ENCODE measurements at regions not wholly inside any gene's neighbourhood (a gene's known extent, or its start where the extent isn't known, plus 50 kb on each side); places are given as distances from the start of the nearest gene placed in this dataset.
A peak's percentile ranks its signal among the peaks of the same experiment; 100 is the strongest.

- no peaks in the 10 kb centered on the region for H3K36me3 Mint-ChIP-seq (ENCODE audit: low read depth, unreplicated experiment)
- H3K27ac Mint-ChIP-seq (ENCODE audit: unreplicated experiment) = no peak overlapping the region
- no peak for DNase-seq (ENCODE audit: low read depth)
Measured at GRCh38 chr7:116337800-116338199, 127.5 kb downstream of the TES start.

GRCh38 chr7:116339564-116339963 is 129.2 kb downstream of the TES start:
- FAIRE-seq = no peak

More at GRCh38 chr7:116337800-116338199, 127.5 kb downstream of the TES start:
- Histone ChIP-seq H3K4me2 (ENCODE audit: low read length) (no peak overlapping the region), H4K20me1 (ENCODE audit: insufficient read depth, low read length) (no peaks in the 10 kb centered on the region), H3K27me3 (ENCODE audit: insufficient read depth, low read length) (no peaks in the 10 kb centered on the region), H3K27ac (ENCODE audit: low read depth, low read length) (no peak overlapping the region), H3K4me1 (ENCODE audit: insufficient read depth, low read length) (peaks cover 7% of the 10 kb centered on the region), H3K9me3 (ENCODE audit: insufficient read depth, low read depth, low read length) (no peaks in the 10 kb centered on the region), H3K79me2 (ENCODE audit: insufficient read depth, low read length) (no peaks in the 10 kb centered on the region), H3K9ac (ENCODE audit: low read length) (no peak overlapping the region), H3K36me3 (ENCODE audit: insufficient read depth, low read length) (no peaks in the 10 kb centered on the region), H2AFZ (ENCODE audit: low read depth, low read length) (no peak overlapping the region), H3K4me3 (ENCODE audit: insufficient read depth, low read depth, low read length) (no peak overlapping the region)
- Mint-ChIP-seq H3K27me3 (ENCODE audit: low read depth, unreplicated experiment) (no peaks in the 10 kb centered on the region), H3K4me1 (ENCODE audit: low read depth, unreplicated experiment) (peaks cover 4% of the 10 kb centered on the region), H3K4me3 (ENCODE audit: unreplicated experiment) (no peak overlapping the region), H3K9me3 (ENCODE audit: unreplicated experiment) (no peaks in the 10 kb centered on the region)
- TF ChIP-seq EZH2 (IDR thresholded peaks at IDR 0.05; ENCODE audit: insufficient read depth, low read length) = no peak
- TF ChIP-seq CTCF (IDR thresholded peaks at IDR 0.05; ENCODE audit: insufficient read depth, low read depth, low read length) = no peak
- FAIRE-seq = peak; percentile 9

More at GRCh38 chr7:116339564-116339963, 129.2 kb downstream of the TES start:
- Histone ChIP-seq H3K79me2 (ENCODE audit: insufficient read depth, low read length) (no peaks in the 10 kb centered on the region), H3K4me2 (ENCODE audit: low read length) (no peak overlapping the region), H4K20me1 (ENCODE audit: insufficient read depth, low read length) (no peaks in the 10 kb centered on the region), H3K27ac (ENCODE audit: low read depth, low read length) (no peak overlapping the region), H2AFZ (ENCODE audit: low read depth, low read length) (no peak overlapping the region), H3K27me3 (ENCODE audit: insufficient read depth, low read length) (no peaks in the 10 kb centered on the region), H3K9me3 (ENCODE audit: insufficient read depth, low read depth, low read length) (no peaks in the 10 kb centered on the region), H3K4me1 (ENCODE audit: insufficient read depth, low read length) (peaks cover 7% of the 10 kb centered on the region), H3K4me3 (ENCODE audit: insufficient read depth, low read depth, low read length) (no peak overlapping the region), H3K36me3 (ENCODE audit: insufficient read depth, low read length) (no peaks in the 10 kb centered on the region), H3K9ac (ENCODE audit: low read length) (no peak overlapping the region)
- peak overlapping the region; percentile 34 for H3K27ac Mint-ChIP-seq (ENCODE audit: unreplicated experiment)
- H3K4me3 Mint-ChIP-seq (ENCODE audit: unreplicated experiment) = no peak overlapping the region
- no peak for DNase-seq (ENCODE audit: low read depth)
- TF ChIP-seq EZH2 (IDR thresholded peaks at IDR 0.05; ENCODE audit: insufficient read depth, low read length) (no peak), CTCF (IDR thresholded peaks at IDR 0.05; ENCODE audit: insufficient read depth, low read depth, low read length) (no peak)
- no peaks in the 10 kb centered on the region for H3K27me3 Mint-ChIP-seq (ENCODE audit: low read depth, unreplicated experiment)
- H3K4me1 Mint-ChIP-seq (ENCODE audit: low read depth, unreplicated experiment) = peaks cover 4% of the 10 kb centered on the region
- no peaks in the 10 kb centered on the region for H3K9me3 Mint-ChIP-seq (ENCODE audit: unreplicated experiment)
- no peaks in the 10 kb centered on the region for H3K36me3 Mint-ChIP-seq (ENCODE audit: low read depth, unreplicated experiment)
